Vagina (tissue), 2 donors: ENCODE measurements at regions not wholly inside any gene's neighbourhood (a gene's known extent, or its start where the extent isn't known, plus 50 kb on each side); places are given as distances from the start of the nearest gene placed in this dataset.
"Not testable (repeated sequence)": the region's sequence is repeated elsewhere in the genome, so short reads cannot be mapped to it uniquely, and the experiment has no call there.

Source experiments
- DNase-seq, 2 donors: peaks; one replicate each; pipeline ENCODE4 v3.0.0-alpha.2; 2017; ENCODE audit errors: extremely low spot score in 2 of 2
- H3K27ac ChIP-seq: fragments of 200-600 bp; sonication (generic); one replicate; pipeline ENCODE4 v1.5.1; 2019
- H3K27me3 ChIP-seq: fragments of 200-600 bp; sonication (generic); one replicate; pipeline ENCODE4 v1.5.1; 2019
- H3K36me3 ChIP-seq, 2 donors: fragments of 200-600 bp; sonication (generic); one replicate each; pipeline ENCODE4 v1.5.1; 2017 to 2019
- H3K4me1 ChIP-seq: fragments of 200-600 bp; sonication (generic); one replicate; pipeline ENCODE4 v1.5.1; 2019
- H3K4me3 ChIP-seq, 2 donors: fragments of 200-600 bp; sonication (generic); 1 replicate in 1 of 2; 2 replicates in 1 of 2; pipeline ENCODE4 v1.5.1; 2016 to 2019
- H3K9me3 ChIP-seq: fragments of 200-600 bp; sonication (generic); one replicate; pipeline ENCODE4 v1.5.1; 2019
- CTCF ChIP-seq, 3 experiments: fragments of 450-650 bp in 2 of 3; fragments of 200-600 bp in 1 of 3; sonication (generic) in 1 of 3; IDR thresholded peaks; one replicate each; pipeline ENCODE4 v1.5.1; 2017 to 2019; ENCODE audit warnings: antibody characterized with exemption in 3 of 3, mild to moderate bottlenecking in 2 of 3, moderate library complexity in 2 of 3
- POLR2A ChIP-seq, 2 donors: fragments of 450-650 bp; IDR thresholded peaks; one replicate each; pipeline ENCODE4 v1.6.1; 2017; ENCODE audit warnings: antibody characterized with exemption in 2 of 2, mild to moderate bottlenecking in 2 of 2, moderate library complexity in 2 of 2
- POLR2AphosphoS5 ChIP-seq, 2 donors: sonication (generic); formaldehyde crosslinking; IDR thresholded peaks; one replicate each; pipeline ENCODE4 v1.9.0; 2017; ENCODE audit warnings: antibody characterized with exemption in 2 of 2, mild to moderate bottlenecking in 2 of 2, low read depth in 1 of 2; ENCODE audit not compliant: insufficient read depth in 1 of 2
- intact Hi-C: fragments of 100-400 bp; cut with DNase I; formaldehyde crosslinking; loops from one replicate; pipeline ENCODE4 v1.15.1; 2023

GRCh38 chr1:174105086-174105485 lies 54.2 kb upstream of the RABGAP1L start:
- Histone ChIP-seq H3K4me1 (no peaks in the 10 kb centered on the region), H3K27ac (no peak overlapping the region), H3K4me3 (no peak overlapping the region), H3K36me3 (no peaks in the 10 kb centered on the region), H3K9me3 (no peaks in the 10 kb centered on the region), H3K27me3 (no peaks in the 10 kb centered on the region)
- intact Hi-C loops: no loop called here
- no peak for TF ChIP-seq CTCF (IDR thresholded peaks at IDR 0.05)
- TF ChIP-seq POLR2A (IDR thresholded peaks at IDR 0.05): no peak
- DNase-seq: no peak

GRCh38 chr1:174103766-174104165 lies 55.6 kb upstream of the RABGAP1L start:
- TF ChIP-seq POLR2AphosphoS5 (IDR thresholded peaks at IDR 0.05; ENCODE audit: insufficient read depth in 1 of 2, low read depth in 1 of 2) (no peak), POLR2A (IDR thresholded peaks at IDR 0.05) (no peak), CTCF (IDR thresholded peaks at IDR 0.05) (no peak)
- intact Hi-C loops: no loop called here
- Histone ChIP-seq H3K27ac (no peak overlapping the region), H3K27me3 (no peaks in the 10 kb centered on the region), H3K36me3 (no peaks in the 10 kb centered on the region), H3K4me1 (no peaks in the 10 kb centered on the region), H3K9me3 (no peaks in the 10 kb centered on the region), H3K4me3 (no peak overlapping the region)
- DNase-seq: no peak

GRCh38 chr1:174101976-174102375 lies 57.3 kb upstream of the RABGAP1L start:
- DNase-seq, H3K27me3 ChIP-seq, H3K4me3 ChIP-seq, H3K36me3 ChIP-seq, intact Hi-C loops, H3K4me1 ChIP-seq, H3K9me3 ChIP-seq, H3K27ac ChIP-seq: not testable (repeated sequence)

- no peak overlapping the region for H3K4me3 ChIP-seq
- no peaks in the 10 kb centered on the region for H3K9me3 ChIP-seq
- no peak for DNase-seq
- no peaks in the 10 kb centered on the region for H3K4me1 ChIP-seq
- intact Hi-C loops: no loop called here
- no peak for TF ChIP-seq POLR2A (IDR thresholded peaks at IDR 0.05)
- no peak for TF ChIP-seq POLR2AphosphoS5 (IDR thresholded peaks at IDR 0.05; ENCODE audit: insufficient read depth in 1 of 2, low read depth in 1 of 2)
- no peak overlapping the region for H3K27ac ChIP-seq
- H3K27me3 ChIP-seq: no peaks in the 10 kb centered on the region
- H3K36me3 ChIP-seq: no peaks in the 10 kb centered on the region
These were observed 61.9 kb upstream of the RABGAP1L start for GRCh38 chr1:174097426-174097825.

- DNase-seq, H3K36me3 ChIP-seq, H3K27ac ChIP-seq, H3K4me1 ChIP-seq, H3K27me3 ChIP-seq, intact Hi-C loops, H3K9me3 ChIP-seq, H3K4me3 ChIP-seq: not testable (repeated sequence)
These were observed 65.5 kb upstream of the RABGAP1L start for GRCh38 chr1:174093789-174094188.

GRCh38 chr1:174090471-174090870 lies 68.3 kb upstream of the RC3H1 start:
- intact Hi-C loops: no loop called here
- H3K4me3 ChIP-seq: no peak overlapping the region
- DNase-seq: no peak
- no peaks in the 10 kb centered on the region for H3K4me1 ChIP-seq
- H3K36me3 ChIP-seq: no peaks in the 10 kb centered on the region
- H3K27ac ChIP-seq: no peak overlapping the region
- no peaks in the 10 kb centered on the region for H3K27me3 ChIP-seq
- no peaks in the 10 kb centered on the region for H3K9me3 ChIP-seq
- TF ChIP-seq CTCF (IDR thresholded peaks at IDR 0.05) (no peak), POLR2A (IDR thresholded peaks at IDR 0.05) (no peak), POLR2AphosphoS5 (IDR thresholded peaks at IDR 0.05; ENCODE audit: insufficient read depth in 1 of 2, low read depth in 1 of 2) (no peak)

- Histone ChIP-seq H3K4me1 (no peaks in the 10 kb centered on the region), H3K27ac (no peak overlapping the region), H3K27me3 (no peaks in the 10 kb centered on the region), H3K9me3 (no peaks in the 10 kb centered on the region), H3K4me3 (no peak overlapping the region), H3K36me3 (no peaks in the 10 kb centered on the region)
- intact Hi-C loops: no loop called here
- no peak for DNase-seq
- TF ChIP-seq POLR2AphosphoS5 (IDR thresholded peaks at IDR 0.05; ENCODE audit: insufficient read depth in 1 of 2, low read depth in 1 of 2) (no peak), CTCF (IDR thresholded peaks at IDR 0.05) (no peak), POLR2A (IDR thresholded peaks at IDR 0.05) (no peak)
These were observed 58.7 kb upstream of the RC3H1 start for GRCh38 chr1:174080819-174081218.
